C4-2B (cell line): ENCODE measurements at regions not wholly inside any gene's neighbourhood (a gene's known extent, or its start where the extent isn't known, plus 50 kb on each side); places are given as distances from the start of the nearest gene placed in this dataset.
A peak's percentile ranks its signal among the peaks of the same experiment; 100 is the strongest.
"Not testable (repeated sequence)": the region's sequence is repeated elsewhere in the genome, so short reads cannot be mapped to it uniquely, and the experiment has no call there.

Source experiments
- H3K27ac ChIP-seq: fragments of 450-650 bp; 2 replicates; pipeline ENCODE4 v1.5.1; 2017
- ZFX ChIP-seq: fragments of 450-650 bp; IDR thresholded peaks from 2 replicates; pipeline ENCODE4 v1.6.1; 2017
- TF ChIP-seq, protein P1 (sequence below): fragments of 450-650 bp; conservative IDR thresholded peaks from 2 replicates; pipeline ENCODE4 v1.5.1; 2017; ENCODE audit warnings: mild to moderate bottlenecking

- TF ChIP-seq, protein P1, sequence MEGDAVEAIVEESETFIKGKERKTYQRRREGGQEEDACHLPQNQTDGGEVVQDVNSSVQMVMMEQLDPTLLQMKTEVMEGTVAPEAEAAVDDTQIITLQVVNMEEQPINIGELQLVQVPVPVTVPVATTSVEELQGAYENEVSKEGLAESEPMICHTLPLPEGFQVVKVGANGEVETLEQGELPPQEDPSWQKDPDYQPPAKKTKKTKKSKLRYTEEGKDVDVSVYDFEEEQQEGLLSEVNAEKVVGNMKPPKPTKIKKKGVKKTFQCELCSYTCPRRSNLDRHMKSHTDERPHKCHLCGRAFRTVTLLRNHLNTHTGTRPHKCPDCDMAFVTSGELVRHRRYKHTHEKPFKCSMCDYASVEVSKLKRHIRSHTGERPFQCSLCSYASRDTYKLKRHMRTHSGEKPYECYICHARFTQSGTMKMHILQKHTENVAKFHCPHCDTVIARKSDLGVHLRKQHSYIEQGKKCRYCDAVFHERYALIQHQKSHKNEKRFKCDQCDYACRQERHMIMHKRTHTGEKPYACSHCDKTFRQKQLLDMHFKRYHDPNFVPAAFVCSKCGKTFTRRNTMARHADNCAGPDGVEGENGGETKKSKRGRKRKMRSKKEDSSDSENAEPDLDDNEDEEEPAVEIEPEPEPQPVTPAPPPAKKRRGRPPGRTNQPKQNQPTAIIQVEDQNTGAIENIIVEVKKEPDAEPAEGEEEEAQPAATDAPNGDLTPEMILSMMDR: no peak
- TF ChIP-seq ZFX: no peak
- no peak overlapping the region for H3K27ac ChIP-seq
These were observed 128.7 kb downstream of the LRRN1 start for GRCh38 chr3:3927965-3928364.

DNA sequence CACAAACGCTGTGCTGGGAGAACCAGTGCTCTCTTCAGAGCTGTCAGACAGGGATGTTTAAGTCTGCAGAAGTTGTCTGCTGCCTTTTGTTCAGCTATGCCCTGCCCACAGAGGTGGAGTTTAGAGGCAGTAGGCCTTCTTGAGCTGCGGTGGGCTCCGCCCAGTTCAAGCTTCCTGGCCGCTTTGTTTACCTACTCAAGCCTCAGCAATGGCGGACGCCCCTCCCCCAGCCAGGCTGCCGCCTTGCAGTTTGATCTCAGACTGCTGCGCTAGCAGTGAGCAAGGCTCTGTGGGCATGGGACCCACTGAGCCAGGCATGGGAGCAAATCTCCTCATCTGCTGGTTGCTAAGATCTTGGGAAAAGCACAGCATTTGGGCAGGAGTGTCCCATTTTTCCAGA is 142.1 kb downstream of the LRRN1 start:
- not testable (repeated sequence) for H3K27ac ChIP-seq

- H3K27ac ChIP-seq: no peak overlapping the region
- TF ChIP-seq ZFX: no peak
- TF ChIP-seq, protein P1: no peak
These were observed 151.8 kb downstream of the LRRN1 start for GRCh38 chr3:3951071-3951470.

- TF ChIP-seq ZFX: no peak
- TF ChIP-seq, protein P1: no peak
- H3K27ac ChIP-seq: no peak overlapping the region
These were observed 152.3 kb downstream of the LRRN1 start for GRCh38 chr3:3951501-3951900.

- not testable (repeated sequence) for H3K27ac ChIP-seq
These were observed 163.6 kb downstream of the LRRN1 start for GRCh38 chr3:3962867-3963266.

DNA sequence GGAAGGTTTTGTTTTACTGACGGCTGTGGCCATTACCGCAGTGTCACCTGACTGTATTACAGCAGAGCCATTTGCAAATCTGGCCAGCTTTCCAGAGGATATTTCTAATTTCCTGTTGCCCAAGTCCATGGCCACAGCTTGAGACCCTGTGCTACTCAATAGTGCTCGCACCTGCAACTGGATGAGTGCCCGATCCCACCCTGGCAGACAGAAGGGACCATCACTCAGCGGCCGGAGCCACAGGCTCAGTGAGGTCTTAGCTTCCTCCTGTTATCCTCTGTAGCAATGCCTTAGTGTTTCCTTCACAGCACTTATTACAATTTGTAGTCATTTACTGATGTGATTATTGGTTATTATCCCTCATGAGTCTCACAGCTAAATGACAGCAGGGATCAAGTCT is 184.8 kb downstream of the LRRN1 start:
- no peak overlapping the region for H3K27ac ChIP-seq
- no peak for TF ChIP-seq ZFX
- TF ChIP-seq, protein P1: no peak

- H3K27ac ChIP-seq: no peak overlapping the region
- no peak for TF ChIP-seq ZFX
- TF ChIP-seq, protein P1: no peak
These were observed 192.4 kb downstream of the LRRN1 start for GRCh38 chr3:3991598-3991997.

DNA sequence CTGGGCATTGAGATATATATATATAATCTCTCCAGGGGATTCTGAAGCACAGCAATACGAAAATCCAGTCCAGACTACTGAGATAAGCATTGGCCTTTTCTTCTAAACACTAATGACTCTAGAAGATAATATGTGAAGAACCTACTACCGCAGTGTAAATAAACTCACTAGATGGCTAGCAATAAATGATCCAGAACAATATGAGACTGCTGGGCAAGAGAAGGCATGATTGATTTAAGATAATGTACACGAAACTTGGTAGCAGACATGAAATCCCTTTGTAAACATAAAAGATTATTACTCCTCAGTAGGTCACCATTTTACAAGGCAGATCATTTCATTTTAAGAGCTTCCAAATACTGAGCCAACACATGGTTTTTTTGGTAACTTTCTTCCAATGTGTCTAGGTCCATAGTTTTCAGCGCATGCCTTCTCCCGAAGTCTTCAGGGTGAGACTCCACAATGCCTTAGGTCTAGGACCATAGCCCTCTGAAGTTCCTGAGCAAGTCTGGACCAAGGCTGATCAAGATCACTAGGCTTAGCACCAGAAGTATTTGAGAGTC is 193.2 kb downstream of the LRRN1 start:
- no peak for TF ChIP-seq ZFX
- TF ChIP-seq, protein P1: no peak
- peak overlapping the region; percentile 43; the same call in 1 of the 2 replicates for H3K27ac ChIP-seq
